Embryonic facial prominence (tissue), 1 donor: ENCODE measurements at regions not wholly inside any gene's neighbourhood (a gene's known extent, or its start where the extent isn't known, plus 50 kb on each side); places are given as distances from the start of the nearest gene placed in this dataset.
"Not testable (repeated sequence)": the region's sequence is repeated elsewhere in the genome, so short reads cannot be mapped to it uniquely, and the experiment has no call there.

Experiments used
- DNase-seq: peaks from one replicate; pipeline ENCODE4 v3.0.0-alpha.2; 2016; ENCODE audit errors: extremely low spot score

DNA sequence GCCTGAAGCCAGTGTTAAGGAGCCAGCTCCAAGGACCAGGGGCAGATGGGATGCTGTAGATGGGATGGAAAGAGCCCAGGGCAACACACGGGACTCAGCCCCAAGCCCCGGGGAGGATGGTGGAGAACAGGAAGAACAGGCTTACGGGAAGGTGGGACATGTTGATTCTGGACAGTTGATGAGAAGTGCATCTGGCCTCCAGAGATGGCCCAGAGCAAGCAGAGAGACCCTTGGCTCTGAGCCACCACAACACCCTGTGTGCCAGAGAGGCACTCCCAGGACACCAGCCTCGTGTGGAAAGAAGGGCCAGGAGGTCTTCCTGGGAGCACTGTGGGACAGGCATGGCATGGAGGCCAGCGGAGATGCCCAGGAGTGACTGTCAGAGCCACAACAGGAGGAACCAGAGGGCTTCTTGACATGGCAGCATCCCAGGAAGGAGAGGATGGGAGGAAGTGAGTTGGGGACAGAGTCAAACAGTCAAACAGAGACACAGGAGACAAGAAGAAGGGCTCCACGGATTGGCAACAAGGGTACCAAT is 156.3 kb upstream of the MVB12B start:
- DNase-seq: no peak

GRCh38 chr9:126171641-126172040 is 155.0 kb upstream of the MVB12B start:
- no peak for DNase-seq

DNA sequence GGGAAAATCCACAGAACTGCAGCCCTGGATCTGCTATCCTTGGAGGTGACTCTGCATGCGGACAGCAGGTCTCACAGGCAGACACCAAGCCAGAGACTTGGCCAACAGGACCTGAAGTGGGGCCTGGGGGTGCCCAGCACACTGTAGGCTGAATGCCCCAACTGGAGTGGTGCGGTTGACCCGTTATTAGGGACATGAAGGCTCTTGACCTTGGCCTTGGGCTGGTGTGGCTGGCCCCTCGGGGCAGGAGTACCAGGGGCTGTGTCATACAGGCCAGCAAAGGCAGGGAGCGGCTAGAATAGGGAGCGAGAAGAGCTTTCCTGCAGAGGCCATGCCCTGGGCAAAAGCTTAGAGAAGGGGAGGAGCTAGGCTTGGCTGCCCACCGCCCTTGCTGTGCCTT is 153.2 kb upstream of the MVB12B start:
- DNase-seq: no peak

DNA sequence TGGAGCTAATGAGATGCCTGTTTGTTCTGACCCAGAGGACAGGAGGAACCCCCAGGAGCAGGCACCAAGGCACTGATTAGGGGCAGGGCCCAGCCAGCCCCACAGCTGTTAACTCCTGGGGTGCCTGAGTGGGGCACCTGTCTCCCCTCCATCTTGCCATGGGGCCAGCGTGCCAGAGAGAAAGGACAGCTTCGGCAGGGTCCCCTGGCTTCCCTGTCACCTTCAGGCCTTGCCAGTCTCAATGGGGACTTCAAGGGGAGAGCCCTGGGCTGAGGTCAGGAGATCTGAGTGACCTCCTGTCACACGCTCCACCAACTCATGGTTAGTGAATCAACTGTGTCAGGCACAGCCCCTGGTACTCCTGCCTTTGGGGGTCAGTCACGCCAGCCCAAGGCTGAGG is 152.7 kb upstream of the MVB12B start:
- DNase-seq: no peak

GRCh38 chr9:126183266-126183665 is 143.4 kb upstream of the MVB12B start:
- DNase-seq: no peak

GRCh38 chr9:126190994-126191393 is 135.6 kb upstream of the MVB12B start:
- not testable (repeated sequence) for DNase-seq

DNA sequence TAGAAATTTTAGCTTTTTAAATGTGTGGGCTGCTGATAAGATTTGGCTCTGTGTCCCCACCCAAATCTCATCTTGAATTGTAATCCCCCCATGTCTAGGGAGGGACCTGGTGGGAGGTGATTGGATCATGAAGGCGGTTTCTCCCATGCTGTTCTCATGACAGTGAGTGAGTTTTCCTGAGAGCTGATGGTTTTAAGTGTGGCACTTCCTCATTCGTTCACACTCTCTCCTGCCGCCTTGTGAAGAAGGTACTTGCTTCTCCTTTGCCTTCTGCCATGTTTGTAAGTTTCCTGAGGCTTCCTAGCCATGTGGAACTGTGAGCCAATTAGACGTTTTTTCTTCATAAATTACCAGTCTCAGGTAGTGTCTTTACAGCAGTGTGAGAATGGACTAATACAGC is 127.8 kb upstream of the MVB12B start:
- no peak for DNase-seq

DNA sequence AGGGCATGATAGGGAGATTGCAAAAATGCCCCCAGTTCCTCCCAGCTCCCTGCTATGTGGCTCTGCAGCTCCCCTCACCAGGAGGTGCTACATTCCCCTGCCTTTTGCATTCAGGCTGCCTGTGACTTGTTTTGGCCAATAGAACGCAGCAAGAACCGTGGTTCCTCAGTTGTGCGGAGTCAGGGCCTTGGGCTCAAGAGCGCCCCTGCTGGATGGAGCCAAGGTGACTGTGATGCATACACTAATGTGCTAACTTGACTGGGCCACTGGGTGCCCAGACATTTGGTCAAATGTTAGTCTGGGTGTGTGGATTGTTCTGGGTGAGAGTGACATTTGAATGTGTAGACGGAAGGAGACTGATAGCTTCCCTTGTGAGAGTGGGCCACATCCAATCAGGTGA is 123.3 kb upstream of the MVB12B start:
- DNase-seq: no peak

DNA sequence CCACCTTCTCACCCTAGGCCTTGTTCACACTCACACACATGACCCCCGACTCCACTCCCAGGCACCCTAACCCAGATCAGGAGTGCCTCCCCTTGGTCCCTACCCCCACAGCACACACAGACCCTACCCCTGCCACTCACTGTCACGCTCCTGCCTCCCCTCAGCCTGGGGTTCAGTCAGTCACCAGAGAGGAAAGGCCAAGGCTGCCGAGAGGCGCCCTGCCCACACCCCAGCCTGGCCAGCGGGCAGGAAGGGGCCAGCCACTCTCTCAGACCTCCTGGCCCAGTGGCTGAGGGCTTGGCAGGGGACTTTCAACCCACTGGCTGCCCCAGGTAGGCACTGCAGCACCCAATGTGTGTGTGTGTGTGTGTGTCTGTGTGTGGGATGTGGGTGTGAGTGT is 122.4 kb upstream of the MVB12B start:
- DNase-seq: no peak

DNA sequence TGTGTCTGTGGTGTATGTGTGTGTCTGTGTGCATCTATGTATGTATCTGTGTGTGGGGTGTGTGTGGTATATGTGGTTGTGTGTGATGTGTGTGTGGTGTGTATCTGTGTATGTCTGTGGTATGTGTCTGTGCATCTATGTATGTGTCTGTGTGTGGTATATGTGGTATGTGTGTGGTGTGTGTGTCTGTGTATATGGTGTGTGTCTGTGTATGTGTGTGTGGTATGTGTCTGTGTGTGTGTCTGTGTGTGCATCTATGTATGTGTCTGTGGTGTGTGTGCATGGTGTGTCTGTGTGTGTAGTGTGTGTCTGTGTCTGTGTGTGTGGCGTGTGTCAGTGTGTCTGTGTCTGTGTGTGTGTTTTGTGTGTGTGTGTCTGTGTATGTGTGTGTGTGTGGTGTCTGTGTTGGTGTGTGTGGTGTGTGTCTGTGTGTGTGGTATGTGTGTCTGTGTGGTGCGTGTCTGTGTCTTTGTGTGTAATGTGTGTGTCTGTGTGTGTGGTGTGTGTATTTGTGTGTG is 121.9 kb upstream of the MVB12B start:
- no peak for DNase-seq

- no peak for DNase-seq
Measured at GRCh38 chr9:126205265-126205664, 121.4 kb upstream of the MVB12B start.

GRCh38 chr9:126205845-126206498 is 120.7 kb upstream of the MVB12B start:
- no peak for DNase-seq

GRCh38 chr9:126207256-126207655 is 119.4 kb upstream of the MVB12B start:
- DNase-seq: no peak

- DNase-seq: no peak
Measured at GRCh38 chr9:126208216-126208758, 118.3 kb upstream of the MVB12B start.

DNA sequence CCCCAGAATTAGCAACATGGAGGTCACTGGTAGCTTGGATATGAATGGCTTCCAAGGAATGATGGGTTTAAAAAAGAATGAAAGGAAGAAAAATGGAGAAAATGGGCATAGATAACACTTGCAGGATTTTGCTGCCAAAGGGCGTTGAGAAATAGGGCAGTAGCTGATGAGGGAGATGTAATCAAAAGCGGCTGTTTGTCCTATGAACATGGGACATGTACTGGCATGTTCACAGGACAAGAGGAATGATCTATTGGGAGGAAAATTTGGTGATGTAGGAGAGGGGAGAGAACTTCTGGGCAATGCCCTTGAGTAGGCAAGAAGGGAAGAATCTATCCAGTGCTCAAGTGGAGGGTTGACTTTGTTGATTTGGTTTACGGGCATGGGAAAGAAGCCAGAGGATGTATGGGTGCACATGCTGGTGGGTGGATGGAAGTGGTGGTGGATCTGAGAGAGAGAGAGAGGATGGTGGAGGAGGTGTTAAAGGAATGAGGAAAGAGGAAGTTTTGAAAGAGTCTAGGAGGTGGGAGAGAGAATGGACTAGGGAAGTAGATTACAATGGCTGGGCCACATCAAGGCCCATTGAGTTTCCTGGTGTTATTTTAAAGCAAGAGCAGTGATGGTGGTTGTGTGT is 115.1 kb upstream of the MVB12B start:
- DNase-seq: no peak

GRCh38 chr9:126215486-126215885 is 111.1 kb upstream of the MVB12B start:
- no peak for DNase-seq

DNA sequence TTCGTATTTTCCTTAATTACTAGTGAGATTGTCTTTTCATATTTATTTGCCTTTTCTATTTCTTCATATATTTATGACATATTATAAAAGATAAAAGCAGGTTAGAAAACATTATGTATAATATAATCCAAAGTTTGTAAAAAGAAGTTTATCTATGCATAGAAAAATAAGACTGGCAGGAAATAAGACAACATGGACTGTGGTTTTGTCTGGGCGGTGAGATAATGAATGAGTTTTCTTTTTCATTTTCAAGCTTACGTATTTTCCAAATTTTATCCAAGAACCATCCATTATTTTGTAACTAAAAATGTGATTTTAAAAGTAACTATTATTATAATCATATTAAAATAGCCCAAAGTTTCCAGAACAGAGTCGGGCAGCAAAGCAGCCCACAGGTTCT is 109.8 kb upstream of the MVB12B start:
- no peak for DNase-seq

DNA sequence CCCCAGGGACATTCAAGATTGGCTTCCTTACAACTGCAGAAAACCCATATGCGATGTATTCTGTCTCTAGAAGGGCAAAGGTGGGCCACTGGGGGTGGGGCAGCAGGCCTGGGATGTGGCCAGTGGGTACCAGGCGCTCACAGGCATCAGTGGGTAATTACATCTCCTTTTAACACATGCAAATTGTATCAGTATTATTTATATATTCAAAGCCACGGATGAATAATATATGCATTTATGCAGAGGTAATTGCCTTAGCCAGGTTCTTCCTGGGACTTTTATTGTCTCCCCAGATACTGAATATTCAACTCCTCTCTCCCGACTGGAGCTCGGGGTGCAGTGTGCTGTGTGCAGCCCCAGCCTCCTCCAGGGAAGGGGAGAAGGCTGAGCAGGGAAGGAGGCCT is 109.4 kb upstream of the MVB12B start:
- no peak for DNase-seq

DNA sequence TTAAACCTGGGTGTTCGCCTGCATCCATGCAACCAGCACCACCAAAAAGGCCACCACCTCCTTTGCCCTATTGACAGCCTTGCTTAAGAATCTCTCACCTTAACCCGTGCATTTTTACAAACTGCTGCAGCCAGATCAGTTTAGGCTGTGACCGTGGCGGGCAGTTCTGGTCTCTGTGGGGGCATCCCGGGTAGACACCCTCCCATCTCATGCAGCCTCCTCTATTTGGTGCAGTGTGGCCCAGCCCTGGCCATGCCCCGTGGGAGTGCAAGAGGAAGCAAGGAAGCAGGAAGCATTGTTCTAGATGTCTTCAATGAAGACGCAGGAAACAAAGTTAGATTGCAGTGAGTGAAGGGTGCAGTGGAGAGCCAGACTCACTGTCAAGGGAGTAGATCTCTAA is 108.8 kb upstream of the MVB12B start:
- no peak for DNase-seq

GRCh38 chr9:126218359-126219125 is 108.1 kb upstream of the MVB12B start:
- DNase-seq: no peak

DNA sequence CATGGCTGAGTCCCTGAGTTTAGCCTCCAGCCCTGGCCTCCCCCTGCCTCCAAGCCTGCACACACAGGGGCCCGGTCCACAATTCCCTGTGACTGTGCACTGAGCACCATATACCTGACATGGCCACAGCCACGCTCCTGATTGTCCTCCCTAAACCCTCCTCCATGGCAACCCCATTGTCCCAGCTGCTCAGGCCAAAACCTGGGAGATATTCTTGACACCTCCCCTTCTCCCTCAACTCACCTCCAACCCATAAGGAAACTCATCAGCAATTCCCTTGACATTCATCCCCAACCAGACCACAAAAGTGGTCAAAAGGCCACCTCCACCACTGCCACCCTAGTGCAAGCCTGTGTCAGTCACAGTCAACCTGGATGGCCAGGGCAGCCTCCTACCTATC is 107.5 kb upstream of the MVB12B start:
- no peak for DNase-seq

DNA sequence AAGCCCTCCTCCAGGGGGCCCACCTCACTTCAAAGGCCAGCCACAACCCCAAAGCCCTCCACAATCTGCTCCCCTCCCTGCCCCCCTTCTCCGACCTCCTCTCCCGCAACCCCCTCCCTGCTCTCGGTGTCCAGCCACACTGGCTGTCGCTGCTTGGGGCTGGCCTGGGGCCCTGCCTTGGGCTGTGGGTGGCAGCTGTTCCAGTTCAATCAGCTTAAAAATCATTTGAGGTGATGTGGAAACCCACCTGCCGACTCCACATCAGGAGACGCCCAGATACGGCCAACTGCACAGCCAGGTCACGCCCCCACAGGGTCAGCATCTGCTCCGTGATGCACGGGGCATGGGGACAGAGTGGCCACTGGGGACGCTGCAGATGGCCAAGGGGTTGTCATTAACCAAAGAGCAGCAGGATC is 107.0 kb upstream of the MVB12B start:
- no peak for DNase-seq
